Neural progenitor cell (in vitro differentiated cells): ENCODE measurements at regions not wholly inside any gene's neighbourhood (a gene's known extent, or its start where the extent isn't known, plus 50 kb on each side); places are given as distances from the start of the nearest gene placed in this dataset.

ENCODE experiments used
- DNase-seq: peaks from one replicate; pipeline ENCODE4 v3.0.0-alpha.2; 2016; ENCODE audit warnings: low spot score
- H2AFZ ChIP-seq: fragments of 200-600 bp; sonication (generic); replicated peaks from 2 replicates; pipeline ENCODE4 v1.6.1; 2016; ENCODE audit warnings: antibody characterized with exemption
- H3F3A ChIP-seq: fragments of 200-600 bp; sonication (generic); 2 replicates; pipeline ENCODE4 v1.6.1; 2016; ENCODE audit warnings: antibody characterized with exemption, low read depth
- H3K27ac ChIP-seq: fragments of 200-600 bp; sonication (generic); 2 replicates; pipeline ENCODE4 v1.5.1; 2016; ENCODE audit warnings: mild to moderate bottlenecking
- H3K27me3 ChIP-seq: fragments of 200-600 bp; sonication (generic); 2 replicates; pipeline ENCODE4 v1.6.1; 2016; ENCODE audit warnings: mild to moderate bottlenecking, moderate library complexity
- H3K36me3 ChIP-seq: fragments of 200-600 bp; sonication (generic); 2 replicates; pipeline ENCODE4 v1.5.1; 2016
- H3K4me1 ChIP-seq: fragments of 200-600 bp; sonication (generic); 2 replicates; pipeline ENCODE4 v1.6.1; 2016; ENCODE audit warnings: mixed run types
- H3K4me2 ChIP-seq: fragments of 200-600 bp; sonication (generic); 2 replicates; pipeline ENCODE4 v1.6.1; 2016
- H3K4me3 ChIP-seq: fragments of 200-600 bp; sonication (generic); 2 replicates; pipeline ENCODE4 v1.5.1; 2016
- H3K79me2 ChIP-seq: fragments of 200-600 bp; sonication (generic); 2 replicates; pipeline ENCODE4 v1.6.1; 2016; ENCODE audit warnings: low read depth
- H3K9ac ChIP-seq: fragments of 200-600 bp; sonication (generic); 2 replicates; pipeline ENCODE4 v1.6.1; 2016
- H3K9me3 ChIP-seq: fragments of 200-600 bp; sonication (generic); 2 replicates; pipeline ENCODE4 v1.5.1; 2016; ENCODE audit warnings: low read depth
- H4K20me1 ChIP-seq: fragments of 200-600 bp; sonication (generic); 2 replicates; pipeline ENCODE4 v1.6.1; 2016; ENCODE audit warnings: low read depth
- H3K27ac Mint-ChIP-seq: 3 replicates; pipeline ENCODE4 v1.8.0; 2021; ENCODE audit warnings: mixed read lengths
- H3K27me3 Mint-ChIP-seq: 2 replicates; pipeline ENCODE4 v1.8.0; 2022; ENCODE audit warnings: low read depth, mild to moderate bottlenecking, inconsistent platforms, moderate library complexity, mixed read lengths; ENCODE audit not compliant: insufficient read depth
- H3K36me3 Mint-ChIP-seq: 3 replicates; pipeline ENCODE4 v1.8.0; 2021; ENCODE audit warnings: mixed read lengths
- H3K4me1 Mint-ChIP-seq: 3 replicates; pipeline ENCODE4 v1.8.0; 2021; ENCODE audit warnings: mixed read lengths
- H3K4me3 Mint-ChIP-seq: 3 replicates; pipeline ENCODE4 v1.8.0; 2021; ENCODE audit warnings: mild to moderate bottlenecking, moderate library complexity, mixed read lengths
- H3K9me3 Mint-ChIP-seq: 3 replicates; pipeline ENCODE4 v1.8.0; 2020; ENCODE audit warnings: mixed read lengths
- CTCF ChIP-seq: fragments of 200-600 bp; sonication (generic); IDR thresholded peaks from 2 replicates; pipeline ENCODE4 v1.5.1; 2017; ENCODE audit warnings: antibody characterized with exemption, mild to moderate bottlenecking
- EZH2 ChIP-seq: fragments of 200-600 bp; sonication (generic); IDR thresholded peaks from 2 replicates; pipeline ENCODE4 v1.6.1; 2017; ENCODE audit warnings: antibody characterized with exemption, mild to moderate bottlenecking, moderate library complexity
- EZH2phosphoT487 ChIP-seq: fragments of 200-600 bp; sonication (generic); IDR thresholded peaks from 2 replicates; pipeline ENCODE4 v1.6.1; 2017; ENCODE audit warnings: antibody characterized with exemption

GRCh38 chr3:176160997-176161396, 1036.3 kb downstream of the TBL1XR1 start:
- no peaks in the 10 kb centered on the region for H3F3A ChIP-seq
- Mint-ChIP-seq H3K4me3 (no peak overlapping the region), H3K9me3 (peaks cover 34% of the 10 kb centered on the region), H3K27me3 (peaks cover 2% of the 10 kb centered on the region), H3K27ac (no peak overlapping the region), H3K4me1 (no peaks in the 10 kb centered on the region), H3K36me3 (no peaks in the 10 kb centered on the region)
- no peak for TF ChIP-seq CTCF
- TF ChIP-seq EZH2: no peak
- no peak for TF ChIP-seq EZH2phosphoT487
- no peaks in the 10 kb centered on the region for H3K27me3 ChIP-seq
- no peak overlapping the region for H3K4me2 ChIP-seq
- no peak overlapping the region for H3K9ac ChIP-seq
- H3K4me1 ChIP-seq: no peaks in the 10 kb centered on the region
- no peaks in the 10 kb centered on the region for H4K20me1 ChIP-seq
- H2AFZ ChIP-seq: no peak overlapping the region
- no peaks in the 10 kb centered on the region for H3K79me2 ChIP-seq
- H3K27ac ChIP-seq: no peak overlapping the region
- no peak for DNase-seq
- H3K4me3 ChIP-seq: no peak overlapping the region
- H3K9me3 ChIP-seq: no peaks in the 10 kb centered on the region
- no peaks in the 10 kb centered on the region for H3K36me3 ChIP-seq

- no peak for TF ChIP-seq EZH2phosphoT487
- no peak for TF ChIP-seq CTCF
- TF ChIP-seq EZH2: no peak
- Histone ChIP-seq H3K79me2 (no peaks in the 10 kb centered on the region), H3K4me2 (no peak overlapping the region), H3K27me3 (no peaks in the 10 kb centered on the region), H3K36me3 (no peaks in the 10 kb centered on the region), H3K27ac (no peak overlapping the region), H3K4me3 (no peak overlapping the region), H3F3A (no peaks in the 10 kb centered on the region), H2AFZ (no peak overlapping the region), H3K4me1 (no peaks in the 10 kb centered on the region), H4K20me1 (no peaks in the 10 kb centered on the region), H3K9ac (no peak overlapping the region), H3K9me3 (no peaks in the 10 kb centered on the region)
- H3K27me3 Mint-ChIP-seq: peaks cover 2% of the 10 kb centered on the region
- DNase-seq: no peak
- no peaks in the 10 kb centered on the region for H3K4me1 Mint-ChIP-seq
- H3K4me3 Mint-ChIP-seq: no peak overlapping the region
- peaks cover 31% of the 10 kb centered on the region for H3K9me3 Mint-ChIP-seq
- no peaks in the 10 kb centered on the region for H3K36me3 Mint-ChIP-seq
- H3K27ac Mint-ChIP-seq: peak overlapping the region; percentile 11
These were observed 1037.5 kb downstream of the TBL1XR1 start for GRCh38 chr3:176159796-176160195.

- no peak overlapping the region for H3K4me2 ChIP-seq
- H3K4me1 ChIP-seq: no peaks in the 10 kb centered on the region
- no peak overlapping the region for H3K9ac ChIP-seq
- no peaks in the 10 kb centered on the region for H3K9me3 ChIP-seq
- H4K20me1 ChIP-seq: no peaks in the 10 kb centered on the region
- H3K27ac ChIP-seq: no peak overlapping the region
- H3K36me3 ChIP-seq: no peaks in the 10 kb centered on the region
- Mint-ChIP-seq H3K36me3 (no peaks in the 10 kb centered on the region), H3K9me3 (peaks cover 8% of the 10 kb centered on the region), H3K4me1 (peaks cover 8% of the 10 kb centered on the region), H3K4me3 (no peak overlapping the region), H3K27ac (no peak overlapping the region), H3K27me3 (no peaks in the 10 kb centered on the region)
- no peaks in the 10 kb centered on the region for H3K79me2 ChIP-seq
- no peaks in the 10 kb centered on the region for H3F3A ChIP-seq
- no peak for DNase-seq
- no peak overlapping the region for H2AFZ ChIP-seq
- no peaks in the 10 kb centered on the region for H3K27me3 ChIP-seq
- no peak overlapping the region for H3K4me3 ChIP-seq
- TF ChIP-seq EZH2 (no peak), CTCF (no peak), EZH2phosphoT487 (no peak)
These were observed 1042.3 kb downstream of the TBL1XR1 start for GRCh38 chr3:176155012-176155411.

- H3K79me2 ChIP-seq: no peaks in the 10 kb centered on the region
- H2AFZ ChIP-seq: no peak overlapping the region
- H3K4me2 ChIP-seq: no peak overlapping the region
- Mint-ChIP-seq H3K36me3 (no peaks in the 10 kb centered on the region), H3K4me1 (peaks cover 10% of the 10 kb centered on the region), H3K27ac (no peak overlapping the region), H3K9me3 (no peaks in the 10 kb centered on the region), H3K4me3 (no peak overlapping the region), H3K27me3 (no peaks in the 10 kb centered on the region)
- H3K4me3 ChIP-seq: no peak overlapping the region
- no peaks in the 10 kb centered on the region for H3K36me3 ChIP-seq
- no peak for DNase-seq
- TF ChIP-seq EZH2phosphoT487 (no peak), CTCF (no peak), EZH2 (no peak)
- no peaks in the 10 kb centered on the region for H4K20me1 ChIP-seq
- no peaks in the 10 kb centered on the region for H3K9me3 ChIP-seq
- H3K27ac ChIP-seq: no peak overlapping the region
- no peaks in the 10 kb centered on the region for H3K27me3 ChIP-seq
- no peak overlapping the region for H3K9ac ChIP-seq
- no peaks in the 10 kb centered on the region for H3F3A ChIP-seq
- H3K4me1 ChIP-seq: no peaks in the 10 kb centered on the region
These were observed 1047.7 kb downstream of the TBL1XR1 start for GRCh38 chr3:176149567-176149966.
